Activated CD4-positive, alpha-beta T cell treated with anti-CD3 and anti-CD28 coated beads, Interleukin-2, amount 10 ng/mL, durations not matched to agents 7 days and 5 days (primary cell): ENCODE measurements at regions not wholly inside any gene's neighbourhood (a gene's known extent, or its start where the extent isn't known, plus 50 kb on each side); places are given as distances from the start of the nearest gene placed in this dataset.

Experiments used
- CTCF ChIA-PET: fragments of 350-600 bp; sonication (Branson Sonifier 250); formaldehyde crosslinking; loops from one replicate; lab custom pipeline; 2021; ENCODE audit warnings: antibody characterized with exemption; lab: Charles Lee
- POLR2A ChIA-PET: fragments of 350-600 bp; sonication (Branson Sonifier 250); formaldehyde crosslinking; loops from one replicate; lab custom pipeline; 2021; ENCODE audit warnings: antibody characterized with exemption; lab: Charles Lee
- DNase-seq: peaks from one replicate; pipeline ENCODE4 v3.0.0-alpha.2; 2020
- H3K27ac Mint-ChIP-seq: one replicate; pipeline ENCODE4 v1.8.0; 2021; ENCODE audit warnings: mild to moderate bottlenecking, moderate library complexity, mixed read lengths
- H3K27me3 Mint-ChIP-seq: one replicate; pipeline ENCODE4 v1.8.0; 2021; ENCODE audit warnings: mixed read lengths
- H3K36me3 Mint-ChIP-seq: one replicate; pipeline ENCODE4 v1.8.0; 2021; ENCODE audit warnings: low read depth, mixed read lengths
- H3K4me1 Mint-ChIP-seq: one replicate; pipeline ENCODE4 v1.8.0; 2021; ENCODE audit warnings: mixed read lengths
- H3K4me3 Mint-ChIP-seq: one replicate; pipeline ENCODE4 v1.8.0; 2021; ENCODE audit warnings: mild to moderate bottlenecking, moderate library complexity, mixed read lengths
- H3K9me3 Mint-ChIP-seq: one replicate; pipeline ENCODE4 v1.8.0; 2021; ENCODE audit warnings: mixed read lengths

- no peaks in the 10 kb centered on the region for H3K9me3 Mint-ChIP-seq
- no peak overlapping the region for H3K27ac Mint-ChIP-seq
- no peaks in the 10 kb centered on the region for H3K4me1 Mint-ChIP-seq
- H3K36me3 Mint-ChIP-seq: no peaks in the 10 kb centered on the region
- no peak overlapping the region for H3K4me3 Mint-ChIP-seq
- POLR2A ChIA-PET: no interaction called here
- H3K27me3 Mint-ChIP-seq: no peaks in the 10 kb centered on the region
- no peak for DNase-seq
- CTCF ChIA-PET: no interaction called here
These were observed 445.8 kb upstream of the NAALADL2 start for GRCh38 chr3:174413062-174413912.

- CTCF ChIA-PET: no interaction called here
- no peak overlapping the region for H3K27ac Mint-ChIP-seq
These were observed 444.2 kb upstream of the NAALADL2 start for GRCh38 chr3:174414902-174415301.

GRCh38 chr3:174417573-174417972 lies 441.6 kb upstream of the NAALADL2 start:
- Mint-ChIP-seq H3K27me3 (no peaks in the 10 kb centered on the region), H3K36me3 (no peaks in the 10 kb centered on the region), H3K9me3 (no peaks in the 10 kb centered on the region), H3K4me3 (no peak overlapping the region), H3K27ac (no peak overlapping the region), H3K4me1 (no peaks in the 10 kb centered on the region)
- ChIA-PET POLR2A (no interaction called here), CTCF (no interaction called here)
- no peak for DNase-seq

More at GRCh38 chr3:174414902-174415301, 444.2 kb upstream of the NAALADL2 start:
- Mint-ChIP-seq H3K4me1 (no peaks in the 10 kb centered on the region), H3K36me3 (no peaks in the 10 kb centered on the region), H3K27me3 (no peaks in the 10 kb centered on the region), H3K4me3 (no peak overlapping the region), H3K9me3 (no peaks in the 10 kb centered on the region)
- POLR2A ChIA-PET: no interaction called here
- DNase-seq: no peak

GRCh38 chr3:174419216-174419615 lies 439.9 kb upstream of the NAALADL2 start:
- POLR2A ChIA-PET: no interaction called here
- no peak for DNase-seq
- no peaks in the 10 kb centered on the region for H3K9me3 Mint-ChIP-seq
- CTCF ChIA-PET: no interaction called here
- H3K4me3 Mint-ChIP-seq: no peak overlapping the region
- H3K36me3 Mint-ChIP-seq: no peaks in the 10 kb centered on the region
- no peaks in the 10 kb centered on the region for H3K4me1 Mint-ChIP-seq
- H3K27me3 Mint-ChIP-seq: no peaks in the 10 kb centered on the region
- H3K27ac Mint-ChIP-seq: no peak overlapping the region

- no peaks in the 10 kb centered on the region for H3K4me1 Mint-ChIP-seq
- H3K27me3 Mint-ChIP-seq: no peaks in the 10 kb centered on the region
- POLR2A ChIA-PET: no interaction called here
- H3K36me3 Mint-ChIP-seq: no peaks in the 10 kb centered on the region
- no peaks in the 10 kb centered on the region for H3K9me3 Mint-ChIP-seq
- no peak for DNase-seq
- no peak overlapping the region for H3K27ac Mint-ChIP-seq
- H3K4me3 Mint-ChIP-seq: no peak overlapping the region
- CTCF ChIA-PET: no interaction called here
These were observed 435.2 kb upstream of the NAALADL2 start for GRCh38 chr3:174423936-174424335.

GRCh38 chr3:174424656-174425055 lies 434.5 kb upstream of the NAALADL2 start:
- H3K4me1 Mint-ChIP-seq: no peaks in the 10 kb centered on the region
- H3K4me3 Mint-ChIP-seq: no peak overlapping the region
- H3K27ac Mint-ChIP-seq: no peak overlapping the region
- no peaks in the 10 kb centered on the region for H3K9me3 Mint-ChIP-seq
- no peak for DNase-seq
- ChIA-PET CTCF (no interaction called here), POLR2A (no interaction called here)
- H3K36me3 Mint-ChIP-seq: no peaks in the 10 kb centered on the region
- H3K27me3 Mint-ChIP-seq: no peaks in the 10 kb centered on the region

GRCh38 chr3:174425422-174425821 lies 433.7 kb upstream of the NAALADL2 start:
- no peak overlapping the region for H3K27ac Mint-ChIP-seq
- no peaks in the 10 kb centered on the region for H3K36me3 Mint-ChIP-seq
- no peak for DNase-seq
- H3K4me3 Mint-ChIP-seq: no peak overlapping the region
- no peaks in the 10 kb centered on the region for H3K9me3 Mint-ChIP-seq
- POLR2A ChIA-PET: no interaction called here
- CTCF ChIA-PET: no interaction called here
- H3K27me3 Mint-ChIP-seq: no peaks in the 10 kb centered on the region
- no peaks in the 10 kb centered on the region for H3K4me1 Mint-ChIP-seq

GRCh38 chr3:174430986-174431385 lies 428.1 kb upstream of the NAALADL2 start:
- Mint-ChIP-seq H3K27me3 (peaks cover 5% of the 10 kb centered on the region), H3K27ac (no peak overlapping the region), H3K4me1 (no peaks in the 10 kb centered on the region), H3K4me3 (no peak overlapping the region), H3K9me3 (no peaks in the 10 kb centered on the region), H3K36me3 (no peaks in the 10 kb centered on the region)
- ChIA-PET POLR2A (no interaction called here), CTCF (interaction anchor here (1.4 kb wide), 1 partner anchor 10 kb away, joined by 4 read pairs; no protein-coding TSS in a partner anchor)
- no peak for DNase-seq

GRCh38 chr3:174431717-174432116 lies 427.4 kb upstream of the NAALADL2 start:
- H3K4me1 Mint-ChIP-seq: no peaks in the 10 kb centered on the region
- H3K27ac Mint-ChIP-seq: no peak overlapping the region
- H3K4me3 Mint-ChIP-seq: no peak overlapping the region
- peaks cover 13% of the 10 kb centered on the region for H3K27me3 Mint-ChIP-seq
- CTCF ChIA-PET: interaction anchor here (1.4 kb wide), 1 partner anchor 10 kb away, joined by 4 read pairs; no protein-coding TSS in a partner anchor
- H3K36me3 Mint-ChIP-seq: no peaks in the 10 kb centered on the region
- no peaks in the 10 kb centered on the region for H3K9me3 Mint-ChIP-seq
- POLR2A ChIA-PET: no interaction called here
- DNase-seq: no peak

GRCh38 chr3:174436367-174436766 lies 422.8 kb upstream of the NAALADL2 start:
- ChIA-PET POLR2A (no interaction called here), CTCF (no interaction called here)
- Mint-ChIP-seq H3K4me3 (no peak overlapping the region), H3K9me3 (no peaks in the 10 kb centered on the region), H3K27me3 (peaks cover 30% of the 10 kb centered on the region), H3K36me3 (no peaks in the 10 kb centered on the region), H3K27ac (no peak overlapping the region), H3K4me1 (peaks cover 4% of the 10 kb centered on the region)
- no peak for DNase-seq

- CTCF ChIA-PET: no interaction called here
- no peak for DNase-seq
- POLR2A ChIA-PET: no interaction called here
- Mint-ChIP-seq H3K36me3 (no peaks in the 10 kb centered on the region), H3K27me3 (peaks cover 35% of the 10 kb centered on the region), H3K4me3 (no peak overlapping the region), H3K4me1 (peaks cover 10% of the 10 kb centered on the region), H3K9me3 (no peaks in the 10 kb centered on the region), H3K27ac (no peak overlapping the region)
These were observed 420.5 kb upstream of the NAALADL2 start for GRCh38 chr3:174438501-174439145.

- no peaks in the 10 kb centered on the region for H3K9me3 Mint-ChIP-seq
- H3K27ac Mint-ChIP-seq: no peak overlapping the region
- CTCF ChIA-PET: no interaction called here
- no peak for DNase-seq
- H3K4me3 Mint-ChIP-seq: peak overlapping the region; percentile 66
- H3K27me3 Mint-ChIP-seq: peaks cover 33% of the 10 kb centered on the region
- POLR2A ChIA-PET: no interaction called here
- peaks cover 10% of the 10 kb centered on the region for H3K4me1 Mint-ChIP-seq
- H3K36me3 Mint-ChIP-seq: no peaks in the 10 kb centered on the region
These were observed 419.5 kb upstream of the NAALADL2 start for GRCh38 chr3:174439331-174440252.
